Suprapubic skin (tissue), 4 donors: ENCODE measurements at regions not wholly inside any gene's neighbourhood (a gene's known extent, or its start where the extent isn't known, plus 50 kb on each side); places are given as distances from the start of the nearest gene placed in this dataset.

Source experiments
- DNase-seq, 2 donors: peaks; one replicate each; pipeline ENCODE4 v3.0.0-alpha.2; 2019; ENCODE audit warnings: low spot score in 2 of 2
- H3K27ac ChIP-seq: fragments of 200-600 bp; sonication (generic); one replicate; pipeline ENCODE4 v1.5.1; 2019
- H3K27me3 ChIP-seq: fragments of 200-600 bp; sonication (generic); one replicate; pipeline ENCODE4 v1.5.1; 2019
- H3K36me3 ChIP-seq: fragments of 200-600 bp; sonication (generic); one replicate; pipeline ENCODE4 v1.5.1; 2019
- H3K4me1 ChIP-seq: fragments of 200-600 bp; sonication (generic); one replicate; pipeline ENCODE4 v1.5.1; 2019
- H3K4me3 ChIP-seq: fragments of 200-600 bp; sonication (generic); one replicate; pipeline ENCODE4 v1.5.1; 2019; ENCODE audit warnings: mild to moderate bottlenecking
- H3K9me3 ChIP-seq: fragments of 200-600 bp; sonication (generic); one replicate; pipeline ENCODE4 v1.5.1; 2019
- EP300 ChIP-seq: sonication (generic); formaldehyde crosslinking; IDR thresholded peaks from one replicate; pipeline ENCODE4 v1.6.1; 2017; ENCODE audit warnings: antibody characterized with exemption
- POLR2A ChIP-seq, 2 donors: fragments of 450-650 bp; IDR thresholded peaks; one replicate each; pipeline ENCODE4 v1.6.1; 2017; ENCODE audit warnings: antibody characterized with exemption in 2 of 2, mild to moderate bottlenecking in 2 of 2, moderate library complexity in 2 of 2
- POLR2AphosphoS5 ChIP-seq, 3 donors: sonication (generic); formaldehyde crosslinking; IDR thresholded peaks; one replicate each; pipeline ENCODE4 v1.6.1; 2017; ENCODE audit warnings: antibody characterized with exemption in 3 of 3
- WGBS: methylation state at CpG from one replicate; pipeline ENCODE4 v1.1.5; 2018; 5-methylcytosine and 5-hydroxymethylcytosine counted together
- TF ChIP-seq, protein P1 (sequence below), 2 donors: fragments of 200-600 bp in 1 of 2; fragments of 450-650 bp in 1 of 2; sonication (generic) in 1 of 2; IDR thresholded peaks; one replicate each; pipeline ENCODE4 v1.5.1; 2016 to 2019; ENCODE audit warnings: antibody characterized with exemption in 2 of 2, mild to moderate bottlenecking in 1 of 2, moderate library complexity in 1 of 2

GRCh38 chr19:31810536-31811109 lies 461.4 kb upstream of the TSHZ3 start:
- H3K27me3 ChIP-seq: no peaks in the 10 kb centered on the region
- no peaks in the 10 kb centered on the region for H3K4me1 ChIP-seq
- H3K4me3 ChIP-seq: no peak overlapping the region
- no peak for DNase-seq
- H3K9me3 ChIP-seq: no peaks in the 10 kb centered on the region
- TF ChIP-seq EP300 (no peak), POLR2A (IDR thresholded peaks at IDR 0.05) (no peak), POLR2AphosphoS5 (IDR thresholded peaks at IDR 0.05) (no peak)
- TF ChIP-seq, protein P1, sequence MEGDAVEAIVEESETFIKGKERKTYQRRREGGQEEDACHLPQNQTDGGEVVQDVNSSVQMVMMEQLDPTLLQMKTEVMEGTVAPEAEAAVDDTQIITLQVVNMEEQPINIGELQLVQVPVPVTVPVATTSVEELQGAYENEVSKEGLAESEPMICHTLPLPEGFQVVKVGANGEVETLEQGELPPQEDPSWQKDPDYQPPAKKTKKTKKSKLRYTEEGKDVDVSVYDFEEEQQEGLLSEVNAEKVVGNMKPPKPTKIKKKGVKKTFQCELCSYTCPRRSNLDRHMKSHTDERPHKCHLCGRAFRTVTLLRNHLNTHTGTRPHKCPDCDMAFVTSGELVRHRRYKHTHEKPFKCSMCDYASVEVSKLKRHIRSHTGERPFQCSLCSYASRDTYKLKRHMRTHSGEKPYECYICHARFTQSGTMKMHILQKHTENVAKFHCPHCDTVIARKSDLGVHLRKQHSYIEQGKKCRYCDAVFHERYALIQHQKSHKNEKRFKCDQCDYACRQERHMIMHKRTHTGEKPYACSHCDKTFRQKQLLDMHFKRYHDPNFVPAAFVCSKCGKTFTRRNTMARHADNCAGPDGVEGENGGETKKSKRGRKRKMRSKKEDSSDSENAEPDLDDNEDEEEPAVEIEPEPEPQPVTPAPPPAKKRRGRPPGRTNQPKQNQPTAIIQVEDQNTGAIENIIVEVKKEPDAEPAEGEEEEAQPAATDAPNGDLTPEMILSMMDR (IDR thresholded peaks at IDR 0.05): no peak
- H3K36me3 ChIP-seq: no peaks in the 10 kb centered on the region
- WGBS: 82% methylated on average over 6 of the region's 6 CpGs
- no peak overlapping the region for H3K27ac ChIP-seq

DNA sequence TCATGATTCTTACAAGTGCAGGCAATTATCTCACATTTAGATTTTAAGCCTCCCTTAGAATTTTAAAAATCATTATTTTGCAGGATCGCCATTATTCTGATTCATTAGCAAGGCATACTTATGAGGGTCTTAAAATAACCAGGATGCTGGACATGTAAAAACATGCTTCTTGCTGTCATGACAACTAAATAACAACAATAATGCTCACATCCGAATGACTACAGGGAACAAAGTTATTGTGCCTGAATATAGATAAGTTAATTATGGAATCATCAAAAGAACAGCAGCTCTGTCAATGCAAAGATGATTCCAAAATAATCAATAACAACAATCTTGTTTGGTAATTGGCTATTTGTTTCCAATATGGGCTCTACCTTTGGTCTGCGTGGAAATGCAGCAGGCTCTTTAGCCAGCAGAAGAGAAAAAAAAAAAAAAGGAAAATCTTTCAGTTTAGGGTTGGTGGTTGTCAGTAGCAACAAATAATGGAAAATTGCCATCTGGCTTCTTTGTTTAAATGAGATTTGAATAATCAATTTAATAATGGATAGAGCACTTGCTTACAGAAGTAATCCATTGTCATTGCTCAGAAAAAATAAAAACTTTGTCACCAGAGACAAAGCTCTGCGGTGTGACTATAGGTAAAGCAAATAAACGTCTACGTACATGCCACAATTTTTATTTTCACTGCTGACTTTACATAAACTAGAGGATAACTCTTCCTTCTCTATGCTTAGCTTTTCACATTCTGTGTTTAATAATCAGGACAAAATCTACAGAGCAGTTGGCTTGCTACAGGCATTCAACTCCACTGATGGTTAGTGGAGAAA lies 468.9 kb upstream of the TSHZ3 start:
- no peaks in the 10 kb centered on the region for H3K9me3 ChIP-seq
- no peaks in the 10 kb centered on the region for H3K36me3 ChIP-seq
- TF ChIP-seq, protein P1 (IDR thresholded peaks at IDR 0.05): no peak
- TF ChIP-seq POLR2A (IDR thresholded peaks at IDR 0.05): no peak
- no peak for TF ChIP-seq POLR2AphosphoS5 (IDR thresholded peaks at IDR 0.05)
- TF ChIP-seq EP300: no peak
- H3K4me3 ChIP-seq: no peak overlapping the region
- no peak for DNase-seq
- 67% methylated on average over 6 of the region's 6 CpGs for WGBS
- no peaks in the 10 kb centered on the region for H3K4me1 ChIP-seq
- no peaks in the 10 kb centered on the region for H3K27me3 ChIP-seq
- H3K27ac ChIP-seq: no peak overlapping the region

GRCh38 chr19:31818798-31819105 lies 469.5 kb upstream of the TSHZ3 start:
- no peaks in the 10 kb centered on the region for H3K4me1 ChIP-seq
- 28% methylated on average over 2 of the region's 2 CpGs for WGBS

GRCh38 chr19:31819837-31820236 lies 470.6 kb upstream of the TSHZ3 start:
- DNase-seq: no peak

More at GRCh38 chr19:31818798-31819105, 469.5 kb upstream of the TSHZ3 start:
- TF ChIP-seq, protein P1 (IDR thresholded peaks at IDR 0.05): no peak
- TF ChIP-seq POLR2AphosphoS5 (IDR thresholded peaks at IDR 0.05): no peak
- no peak for TF ChIP-seq EP300
- TF ChIP-seq POLR2A (IDR thresholded peaks at IDR 0.05): no peak
- no peak for DNase-seq
- Histone ChIP-seq H3K36me3 (no peaks in the 10 kb centered on the region), H3K9me3 (no peaks in the 10 kb centered on the region), H3K27me3 (no peaks in the 10 kb centered on the region), H3K4me3 (no peak overlapping the region), H3K27ac (no peak overlapping the region)

GRCh38 chr19:31821346-31821745 lies 472.1 kb upstream of the TSHZ3 start:
- H3K27me3 ChIP-seq: no peaks in the 10 kb centered on the region
- no peak for DNase-seq
- no peak overlapping the region for H3K4me3 ChIP-seq
- TF ChIP-seq EP300 (no peak), POLR2AphosphoS5 (IDR thresholded peaks at IDR 0.05) (no peak), POLR2A (IDR thresholded peaks at IDR 0.05) (no peak)
- TF ChIP-seq, protein P1 (IDR thresholded peaks at IDR 0.05): no peak
- H3K4me1 ChIP-seq: no peaks in the 10 kb centered on the region
- H3K36me3 ChIP-seq: no peaks in the 10 kb centered on the region
- no peaks in the 10 kb centered on the region for H3K9me3 ChIP-seq
- 86% methylated on average over 2 of the region's 2 CpGs for WGBS
- no peak overlapping the region for H3K27ac ChIP-seq

More at GRCh38 chr19:31819837-31820236, 470.6 kb upstream of the TSHZ3 start:
- Histone ChIP-seq H3K27me3 (no peaks in the 10 kb centered on the region), H3K27ac (no peak overlapping the region), H3K9me3 (no peaks in the 10 kb centered on the region), H3K36me3 (no peaks in the 10 kb centered on the region), H3K4me3 (no peak overlapping the region), H3K4me1 (no peaks in the 10 kb centered on the region)
- no peak for TF ChIP-seq POLR2A (IDR thresholded peaks at IDR 0.05)
- no peak for TF ChIP-seq EP300
- no peak for TF ChIP-seq POLR2AphosphoS5 (IDR thresholded peaks at IDR 0.05)
- TF ChIP-seq, protein P1 (IDR thresholded peaks at IDR 0.05): no peak
